GM12865 (cell line): ENCODE measurements at regions not wholly inside any gene's neighbourhood (a gene's known extent, or its start where the extent isn't known, plus 50 kb on each side); places are given as distances from the start of the nearest gene placed in this dataset.

Source experiments
- DNase-seq: peaks from one replicate; pipeline ENCODE4 v3.0.0; 2010; ENCODE audit warnings: low read depth
- H3K4me3 ChIP-seq: 2 replicates; pipeline ENCODE4 v1.5.1; 2011; ENCODE audit warnings: mild to moderate bottlenecking, low read depth, low read length, control low read depth
- TF ChIP-seq, protein P1 (sequence below): IDR thresholded peaks from 2 replicates; pipeline ENCODE4 v1.5.1; 2011; ENCODE audit warnings: low read length, control low read depth, low read depth, inconsistent platforms; ENCODE audit not compliant: insufficient read depth; ENCODE audit errors: missing control alignments

DNA sequence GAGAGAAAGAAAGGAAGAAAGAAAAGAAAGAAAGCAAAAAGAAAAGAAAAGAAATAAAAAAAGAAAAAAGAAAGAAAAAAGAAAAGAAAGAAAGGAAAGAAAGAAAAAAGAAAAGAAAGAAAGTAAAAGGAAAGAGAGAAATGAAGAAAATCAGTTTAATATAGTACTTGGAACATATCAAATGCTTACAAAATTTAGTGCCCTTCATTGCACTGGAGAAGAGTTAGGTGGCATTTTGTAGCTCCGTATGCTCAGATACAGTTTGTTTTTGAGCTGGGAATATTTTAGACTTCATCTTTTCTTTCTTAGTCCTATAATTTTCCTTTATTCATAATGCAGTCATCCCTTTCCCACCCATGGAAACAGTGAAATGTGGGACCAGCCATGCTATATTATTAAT, 56.2 kb upstream of the APP start:
- TF ChIP-seq, protein P1, sequence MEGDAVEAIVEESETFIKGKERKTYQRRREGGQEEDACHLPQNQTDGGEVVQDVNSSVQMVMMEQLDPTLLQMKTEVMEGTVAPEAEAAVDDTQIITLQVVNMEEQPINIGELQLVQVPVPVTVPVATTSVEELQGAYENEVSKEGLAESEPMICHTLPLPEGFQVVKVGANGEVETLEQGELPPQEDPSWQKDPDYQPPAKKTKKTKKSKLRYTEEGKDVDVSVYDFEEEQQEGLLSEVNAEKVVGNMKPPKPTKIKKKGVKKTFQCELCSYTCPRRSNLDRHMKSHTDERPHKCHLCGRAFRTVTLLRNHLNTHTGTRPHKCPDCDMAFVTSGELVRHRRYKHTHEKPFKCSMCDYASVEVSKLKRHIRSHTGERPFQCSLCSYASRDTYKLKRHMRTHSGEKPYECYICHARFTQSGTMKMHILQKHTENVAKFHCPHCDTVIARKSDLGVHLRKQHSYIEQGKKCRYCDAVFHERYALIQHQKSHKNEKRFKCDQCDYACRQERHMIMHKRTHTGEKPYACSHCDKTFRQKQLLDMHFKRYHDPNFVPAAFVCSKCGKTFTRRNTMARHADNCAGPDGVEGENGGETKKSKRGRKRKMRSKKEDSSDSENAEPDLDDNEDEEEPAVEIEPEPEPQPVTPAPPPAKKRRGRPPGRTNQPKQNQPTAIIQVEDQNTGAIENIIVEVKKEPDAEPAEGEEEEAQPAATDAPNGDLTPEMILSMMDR = no peak
- H3K4me3 ChIP-seq = no peak overlapping the region
- DNase-seq = no peak

DNA sequence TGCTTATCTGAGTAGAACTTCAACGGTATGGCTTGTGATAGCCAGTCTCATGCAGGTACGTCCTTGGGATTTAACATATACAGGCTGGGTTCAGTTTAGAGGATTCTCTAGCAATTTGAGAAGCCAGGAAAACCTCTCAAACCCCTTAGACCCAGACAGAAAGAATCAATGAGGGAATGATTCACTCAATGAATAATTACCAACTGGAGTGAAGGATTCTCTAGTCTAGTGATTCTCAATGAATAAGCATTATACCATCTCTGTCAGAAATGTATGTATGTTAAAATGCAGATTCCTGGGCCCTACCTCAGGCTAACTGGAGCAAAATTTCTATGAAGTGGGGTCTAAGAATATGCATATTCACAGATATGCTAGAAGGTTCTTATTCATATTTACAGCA, 54.5 kb upstream of the APP start:
- no peak for DNase-seq
- TF ChIP-seq, protein P1 = no peak
- H3K4me3 ChIP-seq = no peak overlapping the region

DNA sequence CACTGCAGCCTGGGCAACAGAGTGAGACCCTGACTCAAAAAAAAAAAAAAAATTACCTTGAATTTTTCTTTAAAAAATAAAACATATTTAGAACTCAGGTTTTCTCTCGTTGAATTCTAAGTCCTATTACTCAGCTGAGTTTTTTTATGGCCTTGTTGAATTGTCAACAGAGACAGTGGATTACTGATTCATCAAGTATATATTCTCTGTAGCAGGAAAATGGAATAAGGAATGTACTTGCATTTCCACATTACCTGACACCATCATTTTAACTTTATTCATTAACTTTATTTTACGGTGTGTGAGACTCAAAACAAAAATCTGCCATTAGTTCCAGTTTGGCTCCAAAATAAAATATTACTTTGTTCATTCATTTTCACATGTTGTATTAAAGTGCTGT, 53.8 kb upstream of the APP start:
- H3K4me3 ChIP-seq = no peak overlapping the region
- DNase-seq = no peak
- TF ChIP-seq, protein P1 = no peak
